Keratinocyte (primary cell): ENCODE measurements at regions not wholly inside any gene's neighbourhood (a gene's known extent, or its start where the extent isn't known, plus 50 kb on each side); places are given as distances from the start of the nearest gene placed in this dataset.

ENCODE experiments used
- EZH2 ChIP-seq: IDR thresholded peaks from one replicate; pipeline ENCODE4 v1.6.1; 2012; ENCODE audit warnings: inconsistent platforms, mild to moderate bottlenecking, low read length, moderate library complexity
- TF ChIP-seq, protein P1 (sequence below), 3 experiments: IDR thresholded peaks in 1 of 3; conservative IDR thresholded peaks in 1 of 3; optimal IDR thresholded peaks in 1 of 3; 2 replicates in 2 of 3; 3 replicates in 1 of 3; pipeline versions ENCODE3 to v1.5.1; 2011; ENCODE audit warnings: low read length in 3 of 3, mild to moderate bottlenecking in 3 of 3, moderate library complexity in 2 of 3, control low read depth in 1 of 3, inconsistent platforms in 1 of 3; ENCODE audit not compliant: insufficient read depth in 2 of 3; ENCODE audit errors: extremely low read depth in 1 of 3

DNA sequence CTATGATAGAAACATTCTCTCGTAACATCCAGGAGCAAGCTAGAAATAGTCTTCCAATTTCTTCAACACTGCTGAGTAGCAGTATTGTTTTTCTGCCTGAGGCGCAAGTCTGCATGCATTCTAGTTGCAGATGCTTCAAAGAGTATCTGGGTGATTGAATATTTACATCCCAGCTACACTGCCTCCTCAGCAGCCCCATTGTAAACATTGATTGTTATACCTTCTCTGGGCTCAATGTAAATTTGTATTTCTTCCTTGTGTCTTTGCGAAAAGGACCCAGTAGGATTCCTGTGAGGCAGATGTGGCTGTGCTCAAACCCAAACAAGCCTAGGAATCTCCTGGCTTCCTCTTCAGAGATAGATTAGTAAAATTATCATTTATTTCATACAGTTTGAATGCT lies 320.7 kb downstream of the CDC14C start:
- TF ChIP-seq, protein P1, sequence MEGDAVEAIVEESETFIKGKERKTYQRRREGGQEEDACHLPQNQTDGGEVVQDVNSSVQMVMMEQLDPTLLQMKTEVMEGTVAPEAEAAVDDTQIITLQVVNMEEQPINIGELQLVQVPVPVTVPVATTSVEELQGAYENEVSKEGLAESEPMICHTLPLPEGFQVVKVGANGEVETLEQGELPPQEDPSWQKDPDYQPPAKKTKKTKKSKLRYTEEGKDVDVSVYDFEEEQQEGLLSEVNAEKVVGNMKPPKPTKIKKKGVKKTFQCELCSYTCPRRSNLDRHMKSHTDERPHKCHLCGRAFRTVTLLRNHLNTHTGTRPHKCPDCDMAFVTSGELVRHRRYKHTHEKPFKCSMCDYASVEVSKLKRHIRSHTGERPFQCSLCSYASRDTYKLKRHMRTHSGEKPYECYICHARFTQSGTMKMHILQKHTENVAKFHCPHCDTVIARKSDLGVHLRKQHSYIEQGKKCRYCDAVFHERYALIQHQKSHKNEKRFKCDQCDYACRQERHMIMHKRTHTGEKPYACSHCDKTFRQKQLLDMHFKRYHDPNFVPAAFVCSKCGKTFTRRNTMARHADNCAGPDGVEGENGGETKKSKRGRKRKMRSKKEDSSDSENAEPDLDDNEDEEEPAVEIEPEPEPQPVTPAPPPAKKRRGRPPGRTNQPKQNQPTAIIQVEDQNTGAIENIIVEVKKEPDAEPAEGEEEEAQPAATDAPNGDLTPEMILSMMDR (optimal IDR thresholded peaks at IDR 0.05 in 1 of 3, IDR thresholded peaks at IDR 0.05 in 1 of 3, conservative IDR thresholded peaks at IDR 0.05 in 1 of 3; ENCODE audit: extremely low read depth in 1 of 3, insufficient read depth in 2 of 3, low read length in 3 of 3), result no peak
- no peak for TF ChIP-seq EZH2
